HK-2 (cell line): ENCODE measurements at regions not wholly inside any gene's neighbourhood (a gene's known extent, or its start where the extent isn't known, plus 50 kb on each side); places are given as distances from the start of the nearest gene placed in this dataset.

ENCODE experiments used
- DNase-seq: peaks from one replicate; pipeline ENCODE4 v3.0.0-alpha.2; 2018; ENCODE audit not compliant: unreplicated experiment

- DNase-seq, result no peak
Observed at GRCh38 chr1:184919892-184920291, 54.4 kb downstream of the NIBAN1 start.

- no peak for DNase-seq
Observed at GRCh38 chr1:184915463-184916090, 58.7 kb downstream of the NIBAN1 start.

GRCh38 chr1:184914149-184914548, 60.2 kb downstream of the NIBAN1 start:
- DNase-seq, result no peak

- DNase-seq, result no peak
Observed at GRCh38 chr1:184912392-184912791, 61.9 kb downstream of the NIBAN1 start.

- no peak for DNase-seq
Observed at GRCh38 chr1:184911830-184912229, 62.5 kb downstream of the NIBAN1 start.

- no peak for DNase-seq
Observed at GRCh38 chr1:184911103-184911745, 63.1 kb downstream of the NIBAN1 start.

GRCh38 chr1:184910691-184911091, 63.6 kb downstream of the NIBAN1 start:
- DNase-seq, result no peak

GRCh38 chr1:184910005-184910404, 64.3 kb downstream of the NIBAN1 start:
- DNase-seq, result no peak

GRCh38 chr1:184909019-184909418, 65.3 kb downstream of the NIBAN1 start:
- no peak for DNase-seq

- DNase-seq, result no peak
Observed at GRCh38 chr1:184908506-184908905, 65.8 kb downstream of the NIBAN1 start.

GRCh38 chr1:184907500-184907899, 66.8 kb downstream of the NIBAN1 start:
- no peak for DNase-seq

GRCh38 chr1:184906761-184907160, 67.5 kb downstream of the NIBAN1 start:
- DNase-seq, result no peak

- no peak for DNase-seq
Observed at GRCh38 chr1:184905601-184906322, 68.5 kb downstream of the NIBAN1 start.

GRCh38 chr1:184903111-184903692, 71.1 kb downstream of the NIBAN1 start:
- no peak for DNase-seq

GRCh38 chr1:184900507-184900906, 73.8 kb downstream of the NIBAN1 start:
- no peak for DNase-seq

- no peak for DNase-seq
Observed at GRCh38 chr1:184896000-184896399, 78.3 kb downstream of the NIBAN1 start.

GRCh38 chr1:184895086-184895485, 79.2 kb downstream of the NIBAN1 start:
- DNase-seq, result no peak

- DNase-seq, result no peak
Observed at GRCh38 chr1:184893695-184894094, 80.6 kb downstream of the NIBAN1 start.

GRCh38 chr1:184892116-184892515, 82.2 kb downstream of the NIBAN1 start:
- DNase-seq, result no peak

- DNase-seq, result no peak
Observed at GRCh38 chr1:184891440-184891839, 82.9 kb downstream of the NIBAN1 start.

- no peak for DNase-seq
Observed at GRCh38 chr1:184890539-184890973, 83.8 kb downstream of the NIBAN1 start.

- no peak for DNase-seq
Observed at GRCh38 chr1:184889902-184890301, 84.4 kb downstream of the NIBAN1 start.

- DNase-seq, result no peak
Observed at GRCh38 chr1:184889166-184889565, 85.1 kb downstream of the NIBAN1 start.
